Left cardiac atrium (tissue), 4 donors: ENCODE measurements at regions not wholly inside any gene's neighbourhood (a gene's known extent, or its start where the extent isn't known, plus 50 kb on each side); places are given as distances from the start of the nearest gene placed in this dataset.
A peak's percentile ranks its signal among the peaks of the same experiment; 100 is the strongest.

Experiments
- ATAC-seq, 2 donors: fragments of 200-7000 bp; cut with Tn5 transposase; one replicate each; pipeline ENCODE4 v1.9.1; 2020; ENCODE audit warnings: mild to moderate bottlenecking in 2 of 2, moderate library complexity in 2 of 2
- DNase-seq: peaks from one replicate; pipeline ENCODE4 v3.0.0-alpha.2; 2020
- intact Hi-C, 2 donors: fragments of 100-400 bp; cut with DNase I; formaldehyde crosslinking; loops; one replicate each; pipeline versions ENCODE4 v1.14.1 to v1.15.1; 2022 to 2023
- donor health status: DM: no; HTN: yes; CAD: no.
- donor health status: DM: no; HTN: yes; CAD: no; lungs with severe emphysema.
- donor health status: DM: yes; HTN: yes; CAD: no.
- donor health status: Dilated cardiomyopathy.

- ATAC-seq (no peak), DNase-seq (no peak)
- intact Hi-C loops, result no loop called here
These were observed 68.3 kb downstream of the CHST1 start for GRCh38 chr11:45597097-45597496.

DNA sequence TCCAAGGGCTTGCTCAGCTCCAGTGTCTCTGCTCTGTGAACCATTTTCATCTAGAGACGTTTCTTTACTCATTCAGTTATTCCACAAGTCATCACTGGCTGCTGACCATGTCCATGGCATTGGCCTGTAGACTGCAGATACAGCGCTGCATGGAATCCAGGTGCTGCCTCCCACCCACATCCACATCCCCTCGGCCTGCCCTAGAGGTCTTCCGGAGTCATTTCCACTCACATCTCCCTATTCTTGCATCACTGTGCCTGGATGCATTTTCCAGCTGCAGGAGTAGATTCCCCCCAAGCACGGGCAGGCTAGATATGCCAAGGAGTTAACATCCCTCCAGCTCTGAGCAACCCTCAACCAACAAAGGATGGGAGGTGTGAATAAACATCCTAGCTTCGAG, 68.9 kb downstream of the CHST1 start:
- ATAC-seq (no peak), DNase-seq (no peak)
- intact Hi-C loops, result no loop called here

GRCh38 chr11:45593992-45594391, 71.4 kb downstream of the CHST1 start:
- DNase-seq, result no peak
- ATAC-seq, result no peak
- intact Hi-C loops, result no loop called here

GRCh38 chr11:45592636-45593035, 72.8 kb downstream of the CHST1 start:
- intact Hi-C loops, result no loop called here
- DNase-seq (no peak), ATAC-seq (no peak)

- ATAC-seq, result peak; percentile 30 to 52
- peak; percentile 78 for DNase-seq
- intact Hi-C loops, result no loop called here
These were observed 74.7 kb downstream of the CHST1 start for GRCh38 chr11:45590743-45591142.

DNA sequence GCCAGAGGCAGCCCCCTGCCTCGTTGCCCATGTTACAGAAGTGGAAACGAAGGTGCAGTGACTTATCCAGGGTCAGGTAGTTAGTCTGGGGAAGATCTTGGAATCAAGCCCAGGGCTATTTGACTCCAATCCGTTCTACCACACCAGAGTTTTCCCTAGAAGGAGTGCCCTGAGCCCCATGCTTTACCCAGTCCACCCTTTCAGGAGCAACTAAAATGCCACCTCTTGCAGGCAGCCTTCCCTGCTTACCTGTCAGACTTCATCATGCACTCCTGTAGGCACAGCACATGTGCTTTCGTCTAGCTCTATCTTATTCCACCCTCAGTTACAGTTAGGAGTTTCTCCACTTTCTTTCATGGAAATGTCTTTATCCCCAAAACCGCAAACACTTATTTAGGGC, 80.2 kb downstream of the CHST1 start:
- ATAC-seq, result no peak
- intact Hi-C loops, result no loop called here
- no peak for DNase-seq

- intact Hi-C loops, result no loop called here
- ATAC-seq (no peak), DNase-seq (no peak)
These were observed 81.3 kb downstream of the CHST1 start for GRCh38 chr11:45583981-45584566.

DNA sequence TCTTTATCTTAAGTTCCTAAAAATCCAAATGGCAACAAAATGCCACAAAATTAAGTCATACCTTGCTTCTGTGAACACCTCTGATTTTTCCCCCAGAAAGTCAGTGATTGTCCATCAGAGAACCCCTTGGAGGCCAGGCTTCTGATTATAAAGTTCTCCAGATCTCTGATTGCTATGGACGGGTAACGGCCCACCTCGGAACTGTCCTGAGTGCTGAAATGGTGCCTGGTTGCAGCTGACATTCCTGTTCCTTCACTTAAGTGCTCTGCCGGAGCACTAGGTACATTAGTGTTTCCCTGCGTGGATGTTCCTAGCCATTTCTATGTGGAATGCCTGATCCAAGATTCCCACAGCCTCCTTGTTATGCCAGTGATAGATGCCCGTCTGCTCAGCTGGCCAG, 85.0 kb downstream of the CHST1 start:
- ATAC-seq, result no peak
- DNase-seq, result no peak
- intact Hi-C loops, result no loop called here

DNA sequence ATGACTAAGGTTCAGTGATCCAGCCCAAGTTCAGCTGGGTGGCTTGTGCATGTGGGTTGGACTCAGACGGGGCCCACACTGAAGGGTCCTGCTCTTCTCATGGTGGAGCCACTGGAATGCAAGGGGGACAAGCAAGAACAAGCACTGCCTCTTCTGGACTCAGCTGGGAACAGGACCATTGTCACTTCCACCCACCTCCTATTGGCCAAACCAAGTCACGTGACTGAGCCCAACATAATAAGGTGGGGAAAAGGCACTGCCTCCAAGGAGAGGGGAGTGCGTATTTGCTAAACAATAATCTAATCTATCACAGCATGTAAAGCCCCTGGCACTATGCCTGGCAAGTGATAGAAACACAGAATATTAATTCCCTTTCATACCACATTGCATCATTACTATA, 87.1 kb downstream of the CHST1 start:
- DNase-seq, result no peak
- ATAC-seq, result no peak
- intact Hi-C loops, result no loop called here

DNA sequence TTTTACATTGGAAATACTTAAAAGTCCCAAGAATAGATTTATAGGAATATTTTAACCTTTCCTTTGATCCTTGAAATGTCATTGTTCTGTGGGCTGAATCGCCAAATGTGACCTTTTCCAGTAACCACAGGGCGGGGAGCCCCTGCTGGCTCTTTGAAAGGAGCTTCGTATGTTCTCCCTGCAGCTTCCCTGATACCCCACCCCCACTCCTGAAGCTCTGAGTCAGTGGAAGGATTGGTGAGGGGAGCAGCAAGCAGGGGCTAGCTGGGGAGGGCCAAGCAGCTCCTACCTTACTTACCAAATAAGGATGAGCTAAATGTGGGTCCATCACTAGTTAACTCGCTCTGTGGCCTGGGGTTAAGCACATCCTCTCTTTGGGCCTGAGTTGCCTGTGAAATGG, 87.7 kb downstream of the CHST1 start:
- DNase-seq (no peak), ATAC-seq (no peak)
- intact Hi-C loops, result no loop called here

DNA sequence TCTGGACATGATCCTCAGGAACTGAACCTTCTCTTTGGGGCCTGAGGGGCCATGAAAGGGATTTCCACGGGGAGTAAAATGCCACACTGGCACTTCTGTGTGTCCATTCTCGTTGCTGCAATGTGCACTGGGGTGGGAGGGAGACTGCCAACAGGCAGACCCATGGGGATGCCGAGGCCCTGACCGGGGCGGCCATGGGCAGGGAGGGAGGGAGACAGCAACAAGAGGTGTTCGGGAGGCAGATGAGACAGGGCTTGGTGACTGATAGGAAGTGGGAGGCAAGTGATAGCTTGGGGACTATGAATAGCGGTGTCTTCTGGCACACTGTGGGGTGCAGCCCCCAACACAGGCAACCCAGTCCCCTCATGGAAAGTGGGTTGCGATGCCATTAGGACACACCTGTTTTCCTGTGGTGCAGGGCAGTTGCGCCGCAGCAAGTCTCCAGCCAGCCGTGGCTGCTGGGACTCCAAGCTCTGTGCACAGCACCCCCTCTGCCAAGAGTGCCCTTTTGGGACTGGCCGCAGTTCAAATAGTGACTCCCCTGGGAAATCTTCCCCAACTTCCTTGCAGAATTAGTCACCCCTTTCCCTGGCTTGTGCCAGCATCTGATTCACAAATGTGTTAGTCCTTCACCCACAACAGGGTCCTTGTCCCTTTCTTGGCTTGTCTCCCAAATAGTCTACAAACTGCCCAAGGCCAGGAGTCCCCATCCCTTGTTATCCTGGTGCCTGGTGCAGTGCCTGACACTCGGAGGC, 88.8 kb downstream of the CHST1 start:
- intact Hi-C loops, result no loop called here
- DNase-seq (no peak), ATAC-seq (no peak)

DNA sequence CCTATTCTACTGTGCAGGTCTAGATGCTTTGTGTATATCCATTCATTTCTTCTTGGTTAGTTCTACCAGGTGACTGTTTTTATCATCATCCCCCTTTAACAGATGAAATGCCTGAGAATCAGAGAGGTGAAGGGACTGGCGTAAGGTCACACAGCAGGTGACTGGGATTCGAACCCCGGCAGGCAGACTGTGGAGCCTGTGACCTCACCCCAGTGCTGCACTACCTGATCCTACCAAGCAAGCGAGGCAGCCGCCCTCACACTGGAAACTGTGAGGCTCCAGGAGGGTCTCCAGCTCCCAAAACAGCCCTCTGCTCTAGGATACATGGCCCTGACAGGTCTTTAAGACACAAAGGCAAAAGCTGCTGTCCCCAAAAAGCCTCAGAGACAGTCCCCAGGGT, 91.7 kb downstream of the CHST1 start:
- ATAC-seq (no peak), DNase-seq (no peak)
- intact Hi-C loops, result no loop called here

DNA sequence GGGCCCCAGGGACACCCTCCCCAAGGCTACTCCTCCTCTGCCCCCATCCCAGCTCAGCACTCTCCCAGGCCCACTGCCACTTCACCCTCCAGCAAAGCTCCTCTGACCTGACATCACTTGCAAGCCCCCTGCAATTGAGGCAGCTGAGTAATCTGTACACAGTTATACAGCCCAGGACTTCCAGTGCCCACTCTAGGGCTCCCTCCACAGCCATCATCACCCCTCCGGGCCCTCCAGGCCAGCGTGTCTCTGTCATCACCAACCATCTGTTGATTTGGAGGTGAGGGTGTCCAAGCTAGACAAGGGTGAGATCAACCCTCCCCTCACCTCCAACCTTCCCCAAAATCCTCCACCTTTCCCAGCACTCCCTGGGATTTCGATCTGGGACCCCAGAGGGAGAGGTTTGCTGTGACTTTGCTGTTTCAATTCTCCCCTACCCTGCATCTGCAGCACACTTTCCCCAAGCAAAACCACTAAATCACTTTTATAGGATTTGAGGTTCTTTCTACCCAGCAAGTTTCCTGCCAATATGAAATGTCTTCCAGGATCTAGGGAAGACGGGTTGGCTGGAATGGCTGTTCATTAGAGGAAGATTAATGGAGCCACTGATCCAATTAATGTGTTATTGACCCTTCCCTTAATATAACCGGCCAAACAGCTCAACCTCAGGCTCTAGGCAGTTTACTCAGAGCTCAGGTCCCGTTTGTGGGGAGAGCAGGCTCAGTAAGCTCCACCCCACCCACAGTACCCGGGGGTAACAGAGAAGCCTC, 92.9 kb downstream of the CHST1 start:
- DNase-seq (no peak), ATAC-seq (no peak)

DNA sequence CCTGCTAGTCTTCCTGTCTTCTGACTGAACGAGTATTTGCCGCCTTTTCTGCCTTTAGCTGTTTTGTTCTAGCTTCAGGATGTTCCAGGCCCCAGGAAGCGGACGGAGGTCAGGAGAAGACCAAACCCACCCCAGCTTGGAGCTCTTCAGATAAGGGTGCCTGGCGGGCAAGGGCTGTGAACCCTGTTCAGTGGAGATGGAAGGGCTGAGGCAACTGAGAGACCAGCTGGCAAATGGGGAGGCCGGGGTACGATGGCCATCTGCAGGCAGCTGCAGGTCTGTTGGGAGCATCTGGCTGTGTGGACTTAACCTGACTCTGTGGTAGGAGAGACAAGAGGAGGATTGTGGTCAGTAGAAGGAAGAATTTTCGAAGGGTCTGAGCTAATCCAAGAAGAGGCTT, 95.6 kb downstream of the CHST1 start:
- ATAC-seq, result no peak
- intact Hi-C loops, result no loop called here

More for the DNA sequence above, 92.9 kb downstream of the CHST1 start:
- intact Hi-C loops, result no loop called here

GRCh38 chr11:45568049-45568448, 97.4 kb downstream of the CHST1 start:
- ATAC-seq (no peak), DNase-seq (no peak)
- intact Hi-C loops, result no loop called here

More for the DNA sequence above, 95.6 kb downstream of the CHST1 start:
- DNase-seq, result no peak

GRCh38 chr11:45565446-45565988, 99.9 kb downstream of the CHST1 start:
- DNase-seq, result no peak
- intact Hi-C loops, result no loop called here
- no peak for ATAC-seq

- ATAC-seq (peak; percentile 44 to 88), DNase-seq (no peak)
- intact Hi-C loops, result no loop called here
These were observed 101.6 kb downstream of the CHST1 start for GRCh38 chr11:45563810-45564209.

DNA sequence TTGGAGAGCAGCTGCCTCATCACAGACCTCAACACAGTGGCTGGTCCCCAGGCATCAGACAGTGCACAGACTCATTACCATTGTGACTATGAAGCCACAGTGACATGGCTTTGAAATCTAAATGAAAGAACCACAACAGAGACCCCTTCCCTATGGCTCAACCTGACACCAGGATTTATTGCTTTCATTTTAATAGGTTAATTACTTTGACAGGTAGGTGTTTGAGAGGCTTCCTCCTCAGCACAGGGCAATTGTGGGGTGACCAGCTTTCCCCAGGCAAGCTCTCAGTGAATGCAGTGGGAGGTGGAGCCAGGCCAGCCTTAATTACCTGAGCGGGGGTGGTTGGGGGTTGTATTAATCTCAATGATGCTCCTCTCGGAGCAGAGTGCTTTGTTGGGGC, 102.3 kb downstream of the CHST1 start:
- intact Hi-C loops, result no loop called here
- no peak for ATAC-seq
- no peak for DNase-seq

GRCh38 chr11:45560913-45561281, 104.5 kb downstream of the CHST1 start:
- DNase-seq, result no peak

DNA sequence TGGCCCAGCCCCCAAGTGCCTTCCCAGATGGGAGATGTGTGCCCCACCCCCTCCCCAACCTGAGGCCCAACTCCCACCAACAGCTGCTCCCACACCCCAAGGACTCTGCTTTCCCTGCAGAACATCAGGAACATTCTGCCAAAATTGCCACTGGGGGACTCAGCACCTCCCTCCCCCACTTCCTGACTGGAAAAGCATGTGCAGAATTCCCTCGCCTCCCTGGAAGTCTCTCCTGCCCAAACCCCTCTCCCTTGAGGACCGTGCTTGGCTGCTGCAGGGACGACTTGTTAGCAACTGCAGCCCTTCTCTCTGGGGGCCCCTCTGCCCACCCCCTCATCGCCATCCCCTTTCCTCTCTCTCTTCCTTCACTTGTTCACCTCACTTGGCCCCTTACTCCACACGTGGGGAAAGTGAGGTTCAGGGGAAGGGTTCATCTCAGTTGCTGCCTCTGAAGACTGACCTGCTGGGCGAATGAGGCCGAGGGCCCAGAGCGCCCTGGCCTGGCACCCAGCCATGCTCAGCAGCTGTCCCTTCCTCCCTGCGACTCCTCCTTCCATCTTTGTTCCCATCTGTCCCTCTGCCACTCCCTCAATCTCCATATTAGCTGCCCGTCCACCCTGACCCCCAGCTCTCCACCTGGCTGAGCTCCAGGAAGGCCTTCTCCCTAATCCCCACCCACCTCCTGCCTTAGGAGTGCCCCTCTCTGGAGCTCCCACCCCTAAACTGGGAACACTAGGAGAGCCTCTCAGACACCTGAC, 105.1 kb downstream of the CHST1 start:
- DNase-seq, result no peak
- intact Hi-C loops, result no loop called here
- no peak for ATAC-seq

More at GRCh38 chr11:45560913-45561281, 104.5 kb downstream of the CHST1 start:
- no peak for ATAC-seq
- intact Hi-C loops, result no loop called here
